GM23338 (cell line): ENCODE measurements at regions not wholly inside any gene's neighbourhood (a gene's known extent, or its start where the extent isn't known, plus 50 kb on each side); places are given as distances from the start of the nearest gene placed in this dataset.

Experiments used
- ATAC-seq: fragments of 200-7000 bp; cut with Tn5 transposase; 3 replicates; pipeline ENCODE4 v1.9.1; 2020
- DNase-seq: peaks from one replicate; pipeline ENCODE4 v3.0.0-alpha.2; 2015; ENCODE audit warnings: low spot score
- H2AFZ ChIP-seq: fragments of 200-600 bp; sonication (generic); 2 replicates; pipeline ENCODE4 v1.8.0; 2016; ENCODE audit warnings: antibody characterized with exemption, mild to moderate bottlenecking, moderate library complexity
- H3F3A ChIP-seq: fragments of 200-600 bp; sonication (generic); replicated peaks from 2 replicates; pipeline ENCODE4 v1.8.0; 2017; ENCODE audit warnings: antibody characterized with exemption, mixed run types, low read depth
- H3K27ac ChIP-seq: fragments of 200-600 bp; sonication (generic); 2 replicates; pipeline ENCODE4 v1.6.1; 2016; ENCODE audit warnings: low read depth
- H3K27me3 ChIP-seq: fragments of 200-600 bp; sonication (generic); 2 replicates; pipeline ENCODE4 v1.8.0; 2016; ENCODE audit warnings: mild to moderate bottlenecking, mixed run types, moderate library complexity; ENCODE audit not compliant: insufficient read depth
- H3K36me3 ChIP-seq: fragments of 200-600 bp; sonication (generic); 2 replicates; pipeline ENCODE4 v1.8.0; 2016; ENCODE audit warnings: mild to moderate bottlenecking; ENCODE audit not compliant: insufficient read depth
- H3K4me1 ChIP-seq: fragments of 200-600 bp; sonication (generic); 2 replicates; pipeline ENCODE4 v1.8.0; 2016; ENCODE audit warnings: mild to moderate bottlenecking, moderate library complexity; ENCODE audit not compliant: insufficient read depth
- H3K4me2 ChIP-seq: fragments of 200-600 bp; sonication (generic); 2 replicates; pipeline ENCODE4 v1.7.1; 2017; ENCODE audit warnings: mixed run types
- H3K4me3 ChIP-seq: fragments of 200-600 bp; sonication (generic); 2 replicates; pipeline ENCODE4 v1.6.1; 2016; ENCODE audit warnings: mixed run types
- H3K79me2 ChIP-seq: fragments of 200-600 bp; sonication (generic); replicated peaks from 2 replicates; pipeline ENCODE4 v1.8.0; 2017; ENCODE audit warnings: mild to moderate bottlenecking; ENCODE audit not compliant: insufficient read depth
- H3K9me2 ChIP-seq: fragments of 200-600 bp; sonication (generic); 2 replicates; pipeline ENCODE4 v1.8.0; 2017; ENCODE audit not compliant: insufficient read depth
- H4K20me1 ChIP-seq: fragments of 200-600 bp; sonication (generic); replicated peaks from 2 replicates; pipeline ENCODE4 v1.8.0; 2017; ENCODE audit warnings: mild to moderate bottlenecking; ENCODE audit not compliant: insufficient read depth
- H3K27ac Mint-ChIP-seq: 2 replicates; pipeline ENCODE4 v1.8.0; 2020; ENCODE audit warnings: inconsistent platforms, mild to moderate bottlenecking, moderate library complexity, mixed read lengths
- H3K27me3 Mint-ChIP-seq: 3 replicates; pipeline ENCODE4 v1.8.0; 2022; ENCODE audit warnings: low read depth, mild to moderate bottlenecking, moderate library complexity, mixed read lengths, inconsistent platforms; ENCODE audit not compliant: insufficient read depth, poor library complexity
- H3K36me3 Mint-ChIP-seq: 3 replicates; pipeline ENCODE4 v1.8.0; 2021; ENCODE audit warnings: low read depth, mild to moderate bottlenecking, inconsistent platforms, moderate library complexity, mixed read lengths
- H3K4me1 Mint-ChIP-seq: 3 replicates; pipeline ENCODE4 v1.8.0; 2020; ENCODE audit warnings: mild to moderate bottlenecking, inconsistent platforms, mixed read lengths
- H3K4me3 Mint-ChIP-seq: 3 replicates; pipeline ENCODE4 v1.8.0; 2021; ENCODE audit warnings: moderate library complexity, mild to moderate bottlenecking, inconsistent platforms, mixed read lengths
- H3K9me3 Mint-ChIP-seq: 3 replicates; pipeline ENCODE4 v1.8.0; 2020; ENCODE audit warnings: moderate library complexity, mild to moderate bottlenecking, inconsistent platforms, mixed read lengths
- CREB1 ChIP-seq: fragments of 250-450 bp; sonication (Bioruptor Pico); IDR thresholded peaks from 2 replicates; pipeline ENCODE4 v1.5.0; 2020; ENCODE audit warnings: low read depth, mild to moderate bottlenecking, moderate library complexity
- ETS1 ChIP-seq: IDR thresholded peaks from 2 replicates; pipeline ENCODE4 v1.6.1; 2016; ENCODE audit warnings: antibody characterized with exemption
- EZH2 ChIP-seq: fragments of 200-600 bp; sonication (generic); IDR thresholded peaks from one replicate; pipeline ENCODE4 v1.8.0; 2017; ENCODE audit warnings: antibody characterized with exemption, mild to moderate bottlenecking, low read depth; ENCODE audit not compliant: unreplicated experiment
- EZH2phosphoT487 ChIP-seq: fragments of 200-600 bp; sonication (generic); IDR thresholded peaks from one replicate; pipeline ENCODE4 v1.8.1; 2018; ENCODE audit warnings: antibody characterized with exemption; ENCODE audit not compliant: unreplicated experiment
- JUNB ChIP-seq: IDR thresholded peaks from one replicate; pipeline ENCODE4 v1.6.1; 2016; ENCODE audit warnings: antibody characterized with exemption; ENCODE audit not compliant: unreplicated experiment
- NANOG ChIP-seq: IDR thresholded peaks from 2 replicates; pipeline ENCODE4 v1.6.1; 2016; ENCODE audit warnings: antibody characterized with exemption, borderline replicate concordance
- POLR2AphosphoS5 ChIP-seq: IDR thresholded peaks from 2 replicates; pipeline ENCODE4 v1.6.1; 2016; ENCODE audit warnings: antibody characterized with exemption, low read depth
- STAT1 ChIP-seq: IDR thresholded peaks from one replicate; pipeline ENCODE4 v1.6.1; 2016; ENCODE audit warnings: antibody characterized with exemption; ENCODE audit not compliant: unreplicated experiment
- ZNF114 ChIP-seq: fragments of 250-450 bp; sonication (Bioruptor Pico); IDR thresholded peaks from 2 replicates; pipeline ENCODE4 v1.5.0; 2020; ENCODE audit warnings: mild to moderate bottlenecking, moderate library complexity
- ZNF331 ChIP-seq: fragments of 250-450 bp; sonication (Bioruptor Pico); IDR thresholded peaks from 2 replicates; pipeline ENCODE4 v1.5.0; 2020; ENCODE audit warnings: low read depth, mild to moderate bottlenecking, moderate library complexity
- ZNF462 ChIP-seq: fragments of 250-450 bp; sonication (Bioruptor Pico); IDR thresholded peaks from 2 replicates; pipeline ENCODE4 v1.5.0; 2020; ENCODE audit warnings: mild to moderate bottlenecking, moderate library complexity
- TF ChIP-seq, protein P1 (sequence below), 2 experiments: fragments of 200-600 bp in 1 of 2; sonication (generic) in 1 of 2; conservative IDR thresholded peaks; 2 replicates each; pipeline versions ENCODE4 v1.5.1 to v1.6.1; 2016 to 2017; ENCODE audit warnings: antibody characterized with exemption in 2 of 2, low read depth in 2 of 2, mild to moderate bottlenecking in 2 of 2, moderate library complexity in 1 of 2
- TF ChIP-seq, protein P2 (sequence below): IDR thresholded peaks from one replicate; pipeline ENCODE4 v1.6.1; 2018; ENCODE audit warnings: antibody characterized with exemption; ENCODE audit not compliant: unreplicated experiment

DNA sequence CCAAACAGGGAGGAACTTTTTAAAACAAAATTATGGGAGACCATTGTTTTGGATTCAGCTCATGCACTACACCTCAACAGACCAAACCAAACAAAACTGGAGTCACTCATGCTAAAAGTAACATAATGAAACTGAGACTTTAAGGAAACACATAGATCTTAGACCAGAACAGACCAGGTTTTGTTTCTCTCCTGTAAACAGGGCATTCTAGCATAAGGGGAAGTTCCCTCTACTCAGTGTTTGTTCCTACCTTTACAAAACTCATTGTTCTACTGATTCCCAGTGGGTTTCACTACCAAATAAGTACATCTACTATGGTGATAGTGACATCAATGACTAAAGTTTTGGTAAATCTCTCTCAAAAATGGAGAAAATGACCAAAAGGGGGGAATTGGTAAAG is 1103.6 kb upstream of the EDIL3 start:
- H3K9me3 Mint-ChIP-seq: peaks cover 54% of the 10 kb centered on the region
- H3K36me3 Mint-ChIP-seq: peaks cover 37% of the 10 kb centered on the region
- ATAC-seq: no peak

More for the DNA sequence above, 1103.6 kb upstream of the EDIL3 start:
- no peaks in the 10 kb centered on the region for H3F3A ChIP-seq
- H3K4me1 ChIP-seq: no peaks in the 10 kb centered on the region
- H3K36me3 ChIP-seq: peaks cover 16% of the 10 kb centered on the region
- H3K27me3 ChIP-seq: no peaks in the 10 kb centered on the region
- no peaks in the 10 kb centered on the region for H3K79me2 ChIP-seq
- H3K27ac ChIP-seq: no peak overlapping the region
- no peak for DNase-seq
- no peak overlapping the region for H3K4me2 ChIP-seq
- no peak overlapping the region for H2AFZ ChIP-seq
- H3K4me3 ChIP-seq: no peak overlapping the region
- no peaks in the 10 kb centered on the region for H4K20me1 ChIP-seq
- TF ChIP-seq EZH2 (no peak), JUNB (no peak), ZNF331 (CRISPR knock-in tag) (no peak), STAT1 (no peak), ZNF114 (CRISPR knock-in tag) (no peak), ZNF462 (CRISPR knock-in tag) (no peak), ETS1 (no peak), NANOG (no peak), EZH2phosphoT487 (no peak), POLR2AphosphoS5 (no peak), CREB1 (CRISPR knock-in tag) (no peak)
- TF ChIP-seq, protein P1, sequence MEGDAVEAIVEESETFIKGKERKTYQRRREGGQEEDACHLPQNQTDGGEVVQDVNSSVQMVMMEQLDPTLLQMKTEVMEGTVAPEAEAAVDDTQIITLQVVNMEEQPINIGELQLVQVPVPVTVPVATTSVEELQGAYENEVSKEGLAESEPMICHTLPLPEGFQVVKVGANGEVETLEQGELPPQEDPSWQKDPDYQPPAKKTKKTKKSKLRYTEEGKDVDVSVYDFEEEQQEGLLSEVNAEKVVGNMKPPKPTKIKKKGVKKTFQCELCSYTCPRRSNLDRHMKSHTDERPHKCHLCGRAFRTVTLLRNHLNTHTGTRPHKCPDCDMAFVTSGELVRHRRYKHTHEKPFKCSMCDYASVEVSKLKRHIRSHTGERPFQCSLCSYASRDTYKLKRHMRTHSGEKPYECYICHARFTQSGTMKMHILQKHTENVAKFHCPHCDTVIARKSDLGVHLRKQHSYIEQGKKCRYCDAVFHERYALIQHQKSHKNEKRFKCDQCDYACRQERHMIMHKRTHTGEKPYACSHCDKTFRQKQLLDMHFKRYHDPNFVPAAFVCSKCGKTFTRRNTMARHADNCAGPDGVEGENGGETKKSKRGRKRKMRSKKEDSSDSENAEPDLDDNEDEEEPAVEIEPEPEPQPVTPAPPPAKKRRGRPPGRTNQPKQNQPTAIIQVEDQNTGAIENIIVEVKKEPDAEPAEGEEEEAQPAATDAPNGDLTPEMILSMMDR (conservative IDR thresholded peaks at IDR 0.05; ENCODE audit: low read depth in 2 of 2): no peak
- TF ChIP-seq, protein P2, sequence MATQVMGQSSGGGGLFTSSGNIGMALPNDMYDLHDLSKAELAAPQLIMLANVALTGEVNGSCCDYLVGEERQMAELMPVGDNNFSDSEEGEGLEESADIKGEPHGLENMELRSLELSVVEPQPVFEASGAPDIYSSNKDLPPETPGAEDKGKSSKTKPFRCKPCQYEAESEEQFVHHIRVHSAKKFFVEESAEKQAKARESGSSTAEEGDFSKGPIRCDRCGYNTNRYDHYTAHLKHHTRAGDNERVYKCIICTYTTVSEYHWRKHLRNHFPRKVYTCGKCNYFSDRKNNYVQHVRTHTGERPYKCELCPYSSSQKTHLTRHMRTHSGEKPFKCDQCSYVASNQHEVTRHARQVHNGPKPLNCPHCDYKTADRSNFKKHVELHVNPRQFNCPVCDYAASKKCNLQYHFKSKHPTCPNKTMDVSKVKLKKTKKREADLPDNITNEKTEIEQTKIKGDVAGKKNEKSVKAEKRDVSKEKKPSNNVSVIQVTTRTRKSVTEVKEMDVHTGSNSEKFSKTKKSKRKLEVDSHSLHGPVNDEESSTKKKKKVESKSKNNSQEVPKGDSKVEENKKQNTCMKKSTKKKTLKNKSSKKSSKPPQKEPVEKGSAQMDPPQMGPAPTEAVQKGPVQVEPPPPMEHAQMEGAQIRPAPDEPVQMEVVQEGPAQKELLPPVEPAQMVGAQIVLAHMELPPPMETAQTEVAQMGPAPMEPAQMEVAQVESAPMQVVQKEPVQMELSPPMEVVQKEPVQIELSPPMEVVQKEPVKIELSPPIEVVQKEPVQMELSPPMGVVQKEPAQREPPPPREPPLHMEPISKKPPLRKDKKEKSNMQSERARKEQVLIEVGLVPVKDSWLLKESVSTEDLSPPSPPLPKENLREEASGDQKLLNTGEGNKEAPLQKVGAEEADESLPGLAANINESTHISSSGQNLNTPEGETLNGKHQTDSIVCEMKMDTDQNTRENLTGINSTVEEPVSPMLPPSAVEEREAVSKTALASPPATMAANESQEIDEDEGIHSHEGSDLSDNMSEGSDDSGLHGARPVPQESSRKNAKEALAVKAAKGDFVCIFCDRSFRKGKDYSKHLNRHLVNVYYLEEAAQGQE: no peak
- Mint-ChIP-seq H3K4me1 (no peaks in the 10 kb centered on the region), H3K27me3 (no peaks in the 10 kb centered on the region), H3K4me3 (no peak overlapping the region), H3K27ac (no peak overlapping the region)
- no peaks in the 10 kb centered on the region for H3K9me2 ChIP-seq
